ENCODE measurements at regions not wholly inside any gene's neighbourhood (a gene's known extent, or its start where the extent isn't known, plus 50 kb on each side); places are given as distances from the start of the nearest gene placed in this dataset.

DNA sequence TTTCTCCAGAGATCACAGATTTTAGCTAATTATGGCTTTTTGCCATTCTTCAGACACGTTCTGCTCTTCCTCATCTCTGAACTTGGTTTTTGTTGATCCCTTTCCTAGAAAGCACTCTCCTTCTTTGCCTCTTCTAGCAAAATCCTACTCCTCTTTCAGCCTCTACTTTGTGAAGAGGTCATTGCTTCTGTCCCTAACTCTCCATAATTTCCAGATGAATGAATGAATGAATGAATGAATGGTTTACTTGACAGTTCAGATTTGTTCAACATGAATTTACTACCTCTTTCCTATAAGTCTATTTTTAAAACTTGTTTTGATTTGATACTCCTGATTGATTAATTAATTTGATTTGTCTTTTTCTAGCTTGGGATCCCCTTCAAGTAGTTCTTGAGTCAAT is 94.0 kb upstream of the IFNGR1 start:
- Histone ChIP-seq H3K9me3 (ENCODE audit: control insufficient read depth, low read length) (no peaks in the 10 kb centered on the region), H3K4me3 (ENCODE audit: low read length in 2 of 2) (no peak overlapping the region), H3K4me1 (ENCODE audit: control insufficient read depth in 1 of 2, insufficient read depth in 2 of 2, low read length in 2 of 2) (no peaks in the 10 kb centered on the region), H3K36me3 (ENCODE audit: control insufficient read depth in 1 of 2, insufficient read depth in 2 of 2, low read length in 1 of 2) (no peaks in the 10 kb centered on the region), H3K27ac (ENCODE audit: low read depth in 1 of 2, low read length in 2 of 2) (no peak overlapping the region), H3K27me3 (ENCODE audit: control insufficient read depth in 1 of 2, insufficient read depth in 2 of 2, low read length in 1 of 2) (no peaks in the 10 kb centered on the region)
- DNase-seq = no peak
- intact Hi-C loops (cut with DNase I) = loop anchor here (5.0 kb wide), 2 partner anchors 41 to 216 kb away; no protein-coding TSS in a partner anchor
- 74 to 85% methylated on average over 1 of the region's 1 CpG for WGBS, 2 donors
- ATAC-seq (ENCODE audit: low FRiP score) = no peak

DNA sequence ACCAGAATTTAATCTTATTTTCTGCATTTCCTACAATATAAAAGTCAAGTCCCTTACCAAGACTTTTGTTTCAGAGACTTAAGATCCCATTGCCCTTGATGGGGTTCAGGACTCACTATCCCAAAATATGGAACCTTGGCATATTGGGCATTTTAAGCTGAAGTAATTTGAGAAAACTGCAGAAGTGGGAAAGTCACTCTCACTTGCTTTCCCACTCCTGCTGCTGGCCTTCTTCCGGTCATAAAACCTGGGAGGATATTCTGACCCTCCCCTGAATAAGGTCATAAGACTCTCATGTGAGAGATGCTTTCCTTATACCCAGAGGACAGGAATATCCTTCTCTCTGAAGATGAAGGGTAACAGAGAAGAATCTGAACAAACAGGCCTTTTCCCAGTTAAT is 92.8 kb upstream of the IFNGR1 start:
- Histone ChIP-seq H3K27me3 (ENCODE audit: control insufficient read depth in 1 of 2, insufficient read depth in 2 of 2, low read length in 1 of 2) (no peaks in the 10 kb centered on the region), H3K36me3 (ENCODE audit: control insufficient read depth in 1 of 2, insufficient read depth in 2 of 2, low read length in 1 of 2) (no peaks in the 10 kb centered on the region), H3K4me3 (ENCODE audit: low read length in 2 of 2) (no peak overlapping the region), H3K9me3 (ENCODE audit: control insufficient read depth, low read length) (no peaks in the 10 kb centered on the region), H3K4me1 (ENCODE audit: control insufficient read depth in 1 of 2, insufficient read depth in 2 of 2, low read length in 2 of 2) (no peaks in the 10 kb centered on the region), H3K27ac (ENCODE audit: low read depth in 1 of 2, low read length in 2 of 2) (no peak overlapping the region)
- intact Hi-C loops (cut with DNase I) = loop anchor here (5.0 kb wide), 2 partner anchors 40 to 215 kb away; no protein-coding TSS in a partner anchor
- no peak for DNase-seq
- no peak for ATAC-seq (ENCODE audit: low FRiP score)
- 96 to 97% methylated on average over 1 of the region's 1 CpG for WGBS, 2 donors

DNA sequence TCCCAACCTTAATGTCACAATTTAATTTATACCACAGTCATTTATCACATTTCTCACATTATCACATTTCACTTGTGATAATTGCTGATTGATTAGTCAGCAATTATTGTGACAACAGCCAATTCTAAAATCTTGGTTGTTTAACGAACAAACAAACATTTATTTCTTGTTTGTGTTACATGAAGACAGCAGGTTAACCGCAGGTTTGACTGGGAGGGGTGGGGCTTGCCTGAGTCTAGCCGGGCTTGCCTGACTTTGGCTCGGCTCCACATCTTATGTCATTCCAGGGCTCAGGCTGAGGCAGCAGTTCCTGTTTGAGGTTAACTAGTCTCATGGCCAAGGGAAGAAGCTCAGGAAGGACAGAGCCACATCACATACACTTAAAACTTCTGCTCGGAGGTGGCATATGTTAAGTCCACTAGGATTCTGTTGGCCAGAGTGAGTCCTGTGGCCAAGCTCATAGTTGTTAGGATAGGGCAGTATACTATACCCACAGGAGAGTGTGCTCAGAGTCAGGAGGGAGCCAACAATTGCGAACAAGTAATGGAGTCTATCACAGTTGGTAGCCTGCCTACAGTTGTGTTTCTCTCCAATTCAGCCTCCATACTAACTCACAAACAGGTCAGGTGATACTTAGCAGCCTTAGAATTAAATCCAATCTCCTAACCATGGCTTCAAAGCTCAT is 90.0 kb upstream of the IFNGR1 start:
- intact Hi-C loops (cut with DNase I) = no loop called here
- DNase-seq = peak; percentile 79 to 84

DNA sequence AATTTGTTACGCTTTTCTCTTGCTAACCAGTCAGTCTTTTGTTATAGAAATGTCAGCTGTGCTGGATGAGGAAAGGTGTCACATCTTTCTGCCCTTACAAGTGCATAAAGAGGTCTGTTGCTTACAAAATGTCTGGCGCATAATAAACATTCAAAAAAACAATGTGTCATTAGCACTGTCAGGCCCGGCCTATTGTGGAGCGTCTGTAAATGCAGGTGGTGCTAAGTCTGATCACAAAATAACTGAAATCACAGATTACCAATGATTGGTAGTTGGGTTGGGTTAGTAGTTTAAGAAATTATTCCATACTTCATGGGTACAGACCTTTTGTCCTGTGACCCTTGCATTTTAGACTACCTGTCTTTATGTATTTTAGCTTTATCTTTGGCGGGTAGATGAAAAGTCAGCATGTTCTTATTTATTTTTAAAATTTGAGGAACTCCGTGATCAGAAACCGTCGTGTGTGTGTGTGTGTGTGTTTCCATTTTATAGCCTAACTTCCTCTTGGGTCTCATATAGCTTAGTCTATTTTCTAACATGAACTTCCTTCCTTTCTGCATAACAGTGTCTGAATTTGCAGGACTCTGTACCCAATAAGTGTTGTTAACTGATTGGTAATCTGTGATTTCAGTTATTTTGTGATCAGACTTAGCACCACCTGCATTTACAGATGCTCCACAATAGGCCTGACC is 88.1 kb upstream of the IFNGR1 start:
- H3K27me3 ChIP-seq (ENCODE audit: control insufficient read depth in 1 of 2, insufficient read depth in 2 of 2, low read length in 1 of 2) = no peaks in the 10 kb centered on the region
- no peaks in the 10 kb centered on the region for H3K36me3 ChIP-seq (ENCODE audit: control insufficient read depth in 1 of 2, insufficient read depth in 2 of 2, low read length in 1 of 2)
- intact Hi-C loops (cut with DNase I) = no loop called here
- H3K27ac ChIP-seq (ENCODE audit: low read depth in 1 of 2, low read length in 2 of 2) = no peak overlapping the region
- DNase-seq (no peak), ATAC-seq (ENCODE audit: low FRiP score) (no peak)
- no peak overlapping the region for H3K4me3 ChIP-seq (ENCODE audit: low read length in 2 of 2)
- no peaks in the 10 kb centered on the region for H3K4me1 ChIP-seq (ENCODE audit: control insufficient read depth in 1 of 2, insufficient read depth in 2 of 2, low read length in 2 of 2)
- WGBS, 2 donors = 79 to 88% methylated on average over 8 of the region's 8 CpGs
- no peaks in the 10 kb centered on the region for H3K9me3 ChIP-seq (ENCODE audit: control insufficient read depth, low read length)

More for the DNA sequence above, 90.0 kb upstream of the IFNGR1 start:
- peak; percentile 38 for ATAC-seq (ENCODE audit: low FRiP score)
- H3K9me3 ChIP-seq (ENCODE audit: control insufficient read depth, low read length) = no peaks in the 10 kb centered on the region
- no peaks in the 10 kb centered on the region for H3K4me1 ChIP-seq (ENCODE audit: control insufficient read depth in 1 of 2, insufficient read depth in 2 of 2, low read length in 2 of 2)
- no peaks in the 10 kb centered on the region for H3K36me3 ChIP-seq (ENCODE audit: control insufficient read depth in 1 of 2, insufficient read depth in 2 of 2, low read length in 1 of 2)
- no peaks in the 10 kb centered on the region for H3K27me3 ChIP-seq (ENCODE audit: control insufficient read depth in 1 of 2, insufficient read depth in 2 of 2, low read length in 1 of 2)
- H3K27ac ChIP-seq (ENCODE audit: low read depth in 1 of 2, low read length in 2 of 2) = no peak overlapping the region
- no peak overlapping the region for H3K4me3 ChIP-seq (ENCODE audit: low read length in 2 of 2)
- WGBS, 2 donors = 29 to 31% methylated on average over 6 of the region's 6 CpGs

GRCh38 chr6:137305691-137306090 is 86.5 kb upstream of the IFNGR1 start:
- H3K9me3 ChIP-seq (ENCODE audit: control insufficient read depth, low read length) = no peaks in the 10 kb centered on the region
- ATAC-seq (ENCODE audit: low FRiP score) (no peak), DNase-seq (no peak)
- intact Hi-C loops (cut with DNase I) = no loop called here
- no peak overlapping the region for H3K27ac ChIP-seq (ENCODE audit: low read depth in 1 of 2, low read length in 2 of 2)
- no peaks in the 10 kb centered on the region for H3K27me3 ChIP-seq (ENCODE audit: control insufficient read depth in 1 of 2, insufficient read depth in 2 of 2, low read length in 1 of 2)
- H3K4me1 ChIP-seq (ENCODE audit: control insufficient read depth in 1 of 2, insufficient read depth in 2 of 2, low read length in 2 of 2) = no peaks in the 10 kb centered on the region
- no peaks in the 10 kb centered on the region for H3K36me3 ChIP-seq (ENCODE audit: control insufficient read depth in 1 of 2, insufficient read depth in 2 of 2, low read length in 1 of 2)
- WGBS, 2 donors = 83 to 91% methylated on average over 2 of the region's 2 CpGs
- no peak overlapping the region for H3K4me3 ChIP-seq (ENCODE audit: low read length in 2 of 2)

DNA sequence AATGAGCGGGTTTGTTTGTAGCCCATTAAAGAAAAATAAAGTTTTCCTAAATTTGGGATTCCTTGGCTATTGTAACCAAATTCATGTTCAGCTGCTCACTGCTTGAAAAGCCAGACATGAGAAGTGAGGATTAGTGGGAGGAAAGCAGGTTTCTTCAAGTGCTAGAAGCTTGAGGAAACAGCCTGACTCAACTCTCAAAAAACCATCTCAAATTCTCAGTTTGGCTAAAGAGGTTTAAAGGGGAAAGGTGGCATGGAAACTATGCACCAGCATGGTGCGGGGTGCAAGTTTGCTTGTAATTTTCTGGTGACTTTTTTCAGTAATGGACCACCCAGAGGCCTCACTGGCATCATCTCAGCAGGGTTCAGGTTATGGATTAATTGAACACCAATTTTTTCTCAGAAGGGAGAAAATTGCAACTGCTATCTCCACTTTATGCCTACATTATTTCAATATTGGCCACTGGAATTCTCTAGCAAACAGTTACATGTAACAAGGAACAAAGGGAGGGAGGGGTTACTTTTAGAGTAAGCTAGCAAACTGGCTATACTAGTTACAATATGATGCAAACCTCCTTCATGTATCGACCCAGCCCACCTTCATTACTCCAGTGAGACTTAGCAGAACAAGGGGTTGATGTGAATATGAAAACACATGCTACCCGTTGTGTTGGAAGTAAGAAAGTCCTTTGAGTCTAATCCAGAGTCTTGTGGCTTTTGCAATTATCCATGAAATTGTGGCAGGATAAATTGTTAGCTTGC is 85.0 kb upstream of the IFNGR1 start:
- Histone ChIP-seq H3K36me3 (ENCODE audit: control insufficient read depth in 1 of 2, insufficient read depth in 2 of 2, low read length in 1 of 2) (no peaks in the 10 kb centered on the region), H3K27me3 (ENCODE audit: control insufficient read depth in 1 of 2, insufficient read depth in 2 of 2, low read length in 1 of 2) (no peaks in the 10 kb centered on the region), H3K4me1 (ENCODE audit: control insufficient read depth in 1 of 2, insufficient read depth in 2 of 2, low read length in 2 of 2) (no peaks in the 10 kb centered on the region), H3K9me3 (ENCODE audit: control insufficient read depth, low read length) (no peaks in the 10 kb centered on the region), H3K27ac (ENCODE audit: low read depth in 1 of 2, low read length in 2 of 2) (no peak overlapping the region), H3K4me3 (ENCODE audit: low read length in 2 of 2) (no peak overlapping the region)
- no peak for ATAC-seq (ENCODE audit: low FRiP score)
- 87% methylated on average over 4 of the region's 4 CpGs for WGBS, 2 donors
- intact Hi-C loops (cut with DNase I) = no loop called here
- DNase-seq = no peak

DNA sequence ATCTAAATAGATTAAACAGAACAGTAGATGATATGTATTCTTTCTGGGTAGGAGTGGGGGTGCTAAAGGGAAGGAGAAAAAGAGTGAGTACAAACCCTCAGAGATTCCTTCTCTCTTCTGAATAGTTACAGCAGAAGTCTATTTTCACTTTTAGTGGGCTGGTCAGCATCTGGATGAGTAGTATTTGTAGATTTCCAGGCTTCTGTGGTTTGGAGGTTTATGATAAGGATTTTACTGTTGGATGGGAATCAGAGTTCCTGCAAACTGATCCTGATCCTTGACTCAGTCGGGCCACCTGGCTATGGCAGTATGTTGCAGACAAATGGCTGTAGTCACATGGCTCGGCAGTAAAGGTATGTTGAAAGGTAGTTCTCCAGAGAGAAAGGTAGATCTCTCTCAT is 84.3 kb upstream of the IFNGR1 start:
- no peak for DNase-seq
- no peaks in the 10 kb centered on the region for H3K27me3 ChIP-seq (ENCODE audit: control insufficient read depth in 1 of 2, insufficient read depth in 2 of 2, low read length in 1 of 2)
- ATAC-seq (ENCODE audit: low FRiP score) = no peak
- H3K36me3 ChIP-seq (ENCODE audit: control insufficient read depth in 1 of 2, insufficient read depth in 2 of 2, low read length in 1 of 2) = no peaks in the 10 kb centered on the region
- intact Hi-C loops (cut with DNase I) = no loop called here
- H3K27ac ChIP-seq (ENCODE audit: low read depth in 1 of 2, low read length in 2 of 2) = no peak overlapping the region
- H3K4me3 ChIP-seq (ENCODE audit: low read length in 2 of 2) = no peak overlapping the region
- H3K4me1 ChIP-seq (ENCODE audit: control insufficient read depth in 1 of 2, insufficient read depth in 2 of 2, low read length in 2 of 2) = no peaks in the 10 kb centered on the region
- 88 to 98% methylated on average over 2 of the region's 2 CpGs for WGBS, 2 donors
- no peaks in the 10 kb centered on the region for H3K9me3 ChIP-seq (ENCODE audit: control insufficient read depth, low read length)

GRCh38 chr6:137299681-137300080 is 80.5 kb upstream of the IFNGR1 start:
- 48 to 58% methylated on average over 3 of the region's 3 CpGs for WGBS, 2 donors
- Histone ChIP-seq H3K9me3 (ENCODE audit: control insufficient read depth, low read length) (peaks cover 2% of the 10 kb centered on the region), H3K4me1 (ENCODE audit: control insufficient read depth in 1 of 2, insufficient read depth in 2 of 2, low read length in 2 of 2) (no peaks in the 10 kb centered on the region), H3K36me3 (ENCODE audit: control insufficient read depth in 1 of 2, insufficient read depth in 2 of 2, low read length in 1 of 2) (no peaks in the 10 kb centered on the region), H3K27ac (ENCODE audit: low read depth in 1 of 2, low read length in 2 of 2) (no peak overlapping the region), H3K27me3 (ENCODE audit: control insufficient read depth in 1 of 2, insufficient read depth in 2 of 2, low read length in 1 of 2) (no peaks in the 10 kb centered on the region), H3K4me3 (ENCODE audit: low read length in 2 of 2) (no peak overlapping the region)
- no peak for ATAC-seq (ENCODE audit: low FRiP score)
- intact Hi-C loops (cut with DNase I) = no loop called here
- no peak for DNase-seq

All from aorta (tissue), 5 donors.